ENCODE measurements at regions not wholly inside any gene's neighbourhood (a gene's known extent, or its start where the extent isn't known, plus 50 kb on each side); places are given as distances from the start of the nearest gene placed in this dataset.

GRCh38 chr5:73387149-73387591 is 61.4 kb downstream of the FOXD1 start:
- TF ChIP-seq CTCF (IDR thresholded peaks at IDR 0.05; ENCODE audit: extremely low read depth in 1 of 2, insufficient read depth in 1 of 2, low read depth in 1 of 2, low read length in 2 of 2) (no peak), MAX (IDR thresholded peaks at IDR 0.05; ENCODE audit: insufficient read depth, insufficient read length) (no peak), POLR2A (IDR thresholded peaks at IDR 0.05; ENCODE audit: low read depth, low read length) (no peak), POLR2AphosphoS5 (IDR thresholded peaks at IDR 0.05; ENCODE audit: insufficient read depth, low read depth, low read length) (no peak), JUN (IDR thresholded peaks at IDR 0.05; ENCODE audit: borderline replicate concordance, insufficient read depth, insufficient read length, low read depth) (no peak)
- H3K4me2 ChIP-seq (ENCODE audit: insufficient read depth, low read length): no peak overlapping the region
- no peak overlapping the region for H3K27ac ChIP-seq (ENCODE audit: insufficient read depth, low read depth, low read length)
- CTCF ChIA-PET: interaction anchor here (1.3 kb wide), 1 partner anchor 171 kb away, joined by 4 read pairs; no protein-coding TSS in a partner anchor
- H3K4me3 ChIP-seq (replicated peaks in 1 of 3; ENCODE audit: insufficient read depth in 1 of 3, low read depth in 1 of 3, low read length in 3 of 3): no peak overlapping the region
- no peak overlapping the region for H2AFZ ChIP-seq (ENCODE audit: low read depth, low read length)
- POLR2A ChIA-PET: no interaction called here
- no TSS peak for BruUV-seq (replicated peaks)
- no peaks in the 10 kb centered on the region for H4K20me1 ChIP-seq (replicated peaks; ENCODE audit: control insufficient read depth, extremely low read depth, insufficient read depth, low read length)
- H3K27me3 ChIP-seq (ENCODE audit: control insufficient read depth in 2 of 2, insufficient read depth in 2 of 2, low read length in 2 of 2): peaks cover 33 to 68% of the 10 kb centered on the region in 2 experiments
- no peaks in the 10 kb centered on the region for H3K9me1 ChIP-seq (replicated peaks; ENCODE audit: control insufficient read depth, extremely low read depth, insufficient read depth, low read length)
- H3K79me2 ChIP-seq (ENCODE audit: control insufficient read depth, insufficient read depth, low read length): no peaks in the 10 kb centered on the region
- peaks cover 2% of the 10 kb centered on the region for H3K4me1 ChIP-seq (ENCODE audit: control insufficient read depth, extremely low read depth, insufficient read depth, low read length)
- dilution Hi-C loops (cut with MboI; ENCODE audit: extremely low pct_ligation_motif_present, low sequenced_read_pairs): no loop called here
- H3K36me3 ChIP-seq (ENCODE audit: control insufficient read depth in 2 of 2, extremely low read depth in 1 of 2, insufficient read depth in 2 of 2, low read length in 2 of 2): no peaks in the 10 kb centered on the region
- FAIRE-seq (no peak), DNase-seq (ENCODE audit: low read depth, low spot score) (no peak)
- peaks cover 4% of the 10 kb centered on the region for H3K9me3 ChIP-seq (replicated peaks; ENCODE audit: control insufficient read depth, insufficient read depth, low read length)
- intact Hi-C loops (cut with micrococcal nuclease): no loop called here
- H3K9ac ChIP-seq (replicated peaks; ENCODE audit: extremely low read depth, insufficient read depth, low read length): no peak overlapping the region

- Histone ChIP-seq H3K27ac (ENCODE audit: insufficient read depth, low read depth, low read length) (no peak overlapping the region), H3K9ac (replicated peaks; ENCODE audit: extremely low read depth, insufficient read depth, low read length) (no peak overlapping the region), H3K4me3 (replicated peaks in 1 of 3; ENCODE audit: insufficient read depth in 1 of 3, low read depth in 1 of 3, low read length in 3 of 3) (no peak overlapping the region), H4K20me1 (replicated peaks; ENCODE audit: control insufficient read depth, extremely low read depth, insufficient read depth, low read length) (no peaks in the 10 kb centered on the region), H3K27me3 (ENCODE audit: control insufficient read depth in 2 of 2, insufficient read depth in 2 of 2, low read length in 2 of 2) (peaks cover 43 to 73% of the 10 kb centered on the region in 2 experiments), H3K4me2 (ENCODE audit: insufficient read depth, low read length) (no peak overlapping the region), H3K79me2 (ENCODE audit: control insufficient read depth, insufficient read depth, low read length) (no peaks in the 10 kb centered on the region), H2AFZ (ENCODE audit: low read depth, low read length) (no peak overlapping the region), H3K9me1 (replicated peaks; ENCODE audit: control insufficient read depth, extremely low read depth, insufficient read depth, low read length) (no peaks in the 10 kb centered on the region), H3K9me3 (replicated peaks; ENCODE audit: control insufficient read depth, insufficient read depth, low read length) (peaks cover 4% of the 10 kb centered on the region), H3K36me3 (ENCODE audit: control insufficient read depth in 2 of 2, extremely low read depth in 1 of 2, insufficient read depth in 2 of 2, low read length in 2 of 2) (no peaks in the 10 kb centered on the region), H3K4me1 (ENCODE audit: control insufficient read depth, extremely low read depth, insufficient read depth, low read length) (peaks cover 10% of the 10 kb centered on the region)
- no TSS peak for BruUV-seq (replicated peaks)
- ChIA-PET CTCF (no interaction called here), POLR2A (no interaction called here)
- TF ChIP-seq EZH2 (IDR thresholded peaks at IDR 0.05; ENCODE audit: borderline replicate concordance, low read depth, low read length, severe bottlenecking) (no peak), POLR2A (IDR thresholded peaks at IDR 0.05; ENCODE audit: low read depth, low read length) (no peak), MYC (IDR thresholded peaks at IDR 0.05; ENCODE audit: low read depth, low read length) (no peak), MAX (IDR thresholded peaks at IDR 0.05; ENCODE audit: insufficient read depth, insufficient read length) (no peak), CTCF (IDR thresholded peaks at IDR 0.05; ENCODE audit: extremely low read depth in 1 of 2, insufficient read depth in 1 of 2, low read depth in 1 of 2, low read length in 2 of 2) (no peak), FOS (IDR thresholded peaks at IDR 0.05; ENCODE audit: borderline replicate concordance, insufficient read depth, low read length) (no peak), GATA2 (IDR thresholded peaks at IDR 0.05; ENCODE audit: insufficient read depth, insufficient read length, low read depth, low read length) (no peak), JUN (IDR thresholded peaks at IDR 0.05; ENCODE audit: borderline replicate concordance, insufficient read depth, insufficient read length, low read depth) (no peak), POLR2AphosphoS5 (IDR thresholded peaks at IDR 0.05; ENCODE audit: insufficient read depth, low read depth, low read length) (no peak)
- intact Hi-C loops (cut with micrococcal nuclease): no loop called here
- FAIRE-seq (no peak), DNase-seq (ENCODE audit: low read depth, low spot score) (no peak)
- dilution Hi-C loops (cut with MboI; ENCODE audit: extremely low pct_ligation_motif_present, low sequenced_read_pairs): no loop called here
Observed at GRCh38 chr5:73384861-73385260, 63.7 kb downstream of the FOXD1 start.
